ENCODE measurements at regions not wholly inside any gene's neighbourhood (a gene's known extent, or its start where the extent isn't known, plus 50 kb on each side); places are given as distances from the start of the nearest gene placed in this dataset.

GRCh38 chr6:16967470-16967817 lies 134.4 kb upstream of the STMND1 start:
- ChIA-PET POLR2A (no interaction called here), CTCF (ENCODE audit: unreplicated experiment) (no interaction called here)
- Histone ChIP-seq H3K4me1 (ENCODE audit: insufficient read depth, low read length, poor library complexity, severe bottlenecking) (no peaks in the 10 kb centered on the region), H3K79me2 (ENCODE audit: insufficient read depth, low read depth, low read length) (no peaks in the 10 kb centered on the region), H3K36me3 (ENCODE audit: insufficient read depth, low read length) (no peaks in the 10 kb centered on the region), H3K27ac (ENCODE audit: low read depth, low read length, poor library complexity, severe bottlenecking) (no peak overlapping the region), H2AFZ (ENCODE audit: low read length) (no peak overlapping the region), H4K20me1 (ENCODE audit: insufficient read depth, low read length) (no peaks in the 10 kb centered on the region), H3K9me3 (ENCODE audit: low read length) (no peaks in the 10 kb centered on the region), H3K9me2 (ENCODE audit: insufficient read depth, low read length) (no peaks in the 10 kb centered on the region), H3K4me2 (ENCODE audit: low read length) (no peak overlapping the region), H3K4me3 (ENCODE audit: low read depth, low read length, poor library complexity, severe bottlenecking) (no peak overlapping the region)
- intact Hi-C loops (cut with micrococcal nuclease; ENCODE audit: unreplicated experiment) = loop anchor here (10.0 kb wide), 1 partner anchor 193 kb away; no protein-coding TSS in a partner anchor
- no peak for TF ChIP-seq EZH2phosphoT487 (IDR thresholded peaks at IDR 0.05; ENCODE audit: borderline replicate concordance, low read depth, low read length)
- TF ChIP-seq, protein P1, sequence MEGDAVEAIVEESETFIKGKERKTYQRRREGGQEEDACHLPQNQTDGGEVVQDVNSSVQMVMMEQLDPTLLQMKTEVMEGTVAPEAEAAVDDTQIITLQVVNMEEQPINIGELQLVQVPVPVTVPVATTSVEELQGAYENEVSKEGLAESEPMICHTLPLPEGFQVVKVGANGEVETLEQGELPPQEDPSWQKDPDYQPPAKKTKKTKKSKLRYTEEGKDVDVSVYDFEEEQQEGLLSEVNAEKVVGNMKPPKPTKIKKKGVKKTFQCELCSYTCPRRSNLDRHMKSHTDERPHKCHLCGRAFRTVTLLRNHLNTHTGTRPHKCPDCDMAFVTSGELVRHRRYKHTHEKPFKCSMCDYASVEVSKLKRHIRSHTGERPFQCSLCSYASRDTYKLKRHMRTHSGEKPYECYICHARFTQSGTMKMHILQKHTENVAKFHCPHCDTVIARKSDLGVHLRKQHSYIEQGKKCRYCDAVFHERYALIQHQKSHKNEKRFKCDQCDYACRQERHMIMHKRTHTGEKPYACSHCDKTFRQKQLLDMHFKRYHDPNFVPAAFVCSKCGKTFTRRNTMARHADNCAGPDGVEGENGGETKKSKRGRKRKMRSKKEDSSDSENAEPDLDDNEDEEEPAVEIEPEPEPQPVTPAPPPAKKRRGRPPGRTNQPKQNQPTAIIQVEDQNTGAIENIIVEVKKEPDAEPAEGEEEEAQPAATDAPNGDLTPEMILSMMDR (conservative IDR thresholded peaks at IDR 0.05; ENCODE audit: low read length) = no peak
- no peak for DNase-seq (ENCODE audit: low spot score)
- no TSS peak for BruUV-seq (replicated peaks)

- Histone ChIP-seq H3K36me3 (ENCODE audit: insufficient read depth, low read length) (no peaks in the 10 kb centered on the region), H3K27ac (ENCODE audit: low read depth, low read length, poor library complexity, severe bottlenecking) (no peak overlapping the region), H2AFZ (ENCODE audit: low read length) (no peak overlapping the region), H4K20me1 (ENCODE audit: insufficient read depth, low read length) (no peaks in the 10 kb centered on the region), H3K79me2 (ENCODE audit: insufficient read depth, low read depth, low read length) (no peaks in the 10 kb centered on the region), H3K4me2 (ENCODE audit: low read length) (no peak overlapping the region), H3K9me3 (ENCODE audit: low read length) (no peaks in the 10 kb centered on the region), H3K9me2 (ENCODE audit: insufficient read depth, low read length) (no peaks in the 10 kb centered on the region), H3K4me1 (ENCODE audit: insufficient read depth, low read length, poor library complexity, severe bottlenecking) (no peaks in the 10 kb centered on the region), H3K4me3 (ENCODE audit: low read depth, low read length, poor library complexity, severe bottlenecking) (no peak overlapping the region)
- TF ChIP-seq EZH2phosphoT487 (IDR thresholded peaks at IDR 0.05; ENCODE audit: borderline replicate concordance, low read depth, low read length) = no peak
- TF ChIP-seq, protein P1 (conservative IDR thresholded peaks at IDR 0.05; ENCODE audit: low read length) = no peak
- ChIA-PET POLR2A (interaction anchor here (0.7 kb wide), 1 partner anchor 11 kb away, joined by 3 read pairs; no protein-coding TSS in a partner anchor), CTCF (ENCODE audit: unreplicated experiment) (no interaction called here)
- DNase-seq (ENCODE audit: low spot score) = no peak
- no TSS peak for BruUV-seq (replicated peaks)
- intact Hi-C loops (cut with micrococcal nuclease; ENCODE audit: unreplicated experiment) = loop anchor here (10.0 kb wide), 1 partner anchor 192 kb away; no protein-coding TSS in a partner anchor
Observed at GRCh38 chr6:16966791-16967469, 134.9 kb upstream of the STMND1 start.

DNA sequence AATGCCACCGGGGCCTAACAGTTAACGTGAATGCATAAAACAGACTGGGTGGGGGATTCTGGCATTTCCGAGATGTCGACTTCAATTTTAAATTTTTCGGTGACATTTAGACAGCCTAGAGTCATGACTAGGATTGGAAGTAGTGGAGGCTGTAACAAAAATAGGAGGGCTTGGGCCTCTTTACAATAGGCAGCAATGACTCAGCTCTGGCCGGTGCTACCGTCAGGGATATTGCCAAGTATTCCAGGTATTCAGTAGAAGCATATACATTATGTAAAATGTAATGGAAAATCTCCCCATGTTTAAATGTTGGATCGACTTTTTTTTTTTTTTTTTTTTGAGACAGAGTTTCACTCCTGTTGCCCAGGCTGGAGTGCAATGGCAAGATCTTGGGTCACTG lies 136.2 kb upstream of the STMND1 start:
- Histone ChIP-seq H3K4me3 (ENCODE audit: low read depth, low read length, poor library complexity, severe bottlenecking) (no peak overlapping the region), H2AFZ (ENCODE audit: low read length) (no peak overlapping the region), H3K36me3 (ENCODE audit: insufficient read depth, low read length) (no peaks in the 10 kb centered on the region), H4K20me1 (ENCODE audit: insufficient read depth, low read length) (no peaks in the 10 kb centered on the region), H3K4me1 (ENCODE audit: insufficient read depth, low read length, poor library complexity, severe bottlenecking) (no peaks in the 10 kb centered on the region), H3K9me3 (ENCODE audit: low read length) (no peaks in the 10 kb centered on the region), H3K4me2 (ENCODE audit: low read length) (no peak overlapping the region), H3K79me2 (ENCODE audit: insufficient read depth, low read depth, low read length) (no peaks in the 10 kb centered on the region), H3K27ac (ENCODE audit: low read depth, low read length, poor library complexity, severe bottlenecking) (no peak overlapping the region), H3K9me2 (ENCODE audit: insufficient read depth, low read length) (no peaks in the 10 kb centered on the region)
- no peak for TF ChIP-seq EZH2phosphoT487 (IDR thresholded peaks at IDR 0.05; ENCODE audit: borderline replicate concordance, low read depth, low read length)
- TF ChIP-seq, protein P1 (conservative IDR thresholded peaks at IDR 0.05; ENCODE audit: low read length) = no peak
- no peak for DNase-seq (ENCODE audit: low spot score)
- intact Hi-C loops (cut with micrococcal nuclease; ENCODE audit: unreplicated experiment) = loop anchor here (2.0 to 10.0 kb wide), 2 partner anchors 191 to 633 kb away; no protein-coding TSS in a partner anchor
- BruUV-seq (replicated peaks) = no TSS peak
- ChIA-PET CTCF (ENCODE audit: unreplicated experiment) (no interaction called here), POLR2A (no interaction called here)
